ENCODE measurements at regions not wholly inside any gene's neighbourhood (a gene's known extent, or its start where the extent isn't known, plus 50 kb on each side); places are given as distances from the start of the nearest gene placed in this dataset.
"Not testable (repeated sequence)": the region's sequence is repeated elsewhere in the genome, so short reads cannot be mapped to it uniquely, and the experiment has no call there.

GRCh38 chr18:30141506-30141905, 901.0 kb downstream of the DSC3 start:
- H3K9me3 Mint-ChIP-seq: peaks cover 7 to 31% (median 15%) of the 10 kb centered on the region in 5 donors
- H3K36me3 Mint-ChIP-seq; H3K36me3 ChIP-seq (ENCODE audit: insufficient read depth, low read length); H3K27me3 Mint-ChIP-seq; H3K4me3 Mint-ChIP-seq; CTCF ChIA-PET; H3K27ac Mint-ChIP-seq; DNase-seq; H3K4me1 Mint-ChIP-seq; H3K4me3 ChIP-seq (ENCODE audit: low read length); H3K4me1 ChIP-seq (ENCODE audit: insufficient read depth, low read length); H3K9me3 ChIP-seq (ENCODE audit: low read length); POLR2A ChIA-PET; H3K27ac ChIP-seq (ENCODE audit: low read depth, low read length); H3K27me3 ChIP-seq (ENCODE audit: insufficient read depth, low read length, poor library complexity, severe bottlenecking): not testable (repeated sequence)

GRCh38 chr18:30139631-30140287, 902.8 kb downstream of the DSC3 start:
- no peak for DNase-seq
- no peak overlapping the region for H3K4me3 Mint-ChIP-seq
- H3K9me3 ChIP-seq (ENCODE audit: low read length): no peaks in the 10 kb centered on the region
- H3K4me1 ChIP-seq (ENCODE audit: insufficient read depth, low read length): no peaks in the 10 kb centered on the region
- no peaks in the 10 kb centered on the region for H3K4me1 Mint-ChIP-seq
- no peak overlapping the region for H3K27ac ChIP-seq (ENCODE audit: low read depth, low read length)
- peaks cover 0 to 1% (median 0%) of the 10 kb centered on the region in 3 donors for H3K36me3 Mint-ChIP-seq
- no peaks in the 10 kb centered on the region for H3K27me3 ChIP-seq (ENCODE audit: insufficient read depth, low read length, poor library complexity, severe bottlenecking)
- no peaks in the 10 kb centered on the region for H3K36me3 ChIP-seq (ENCODE audit: insufficient read depth, low read length)
- H3K27me3 Mint-ChIP-seq: no peaks in the 10 kb centered on the region
- POLR2A ChIA-PET: no interaction called here
- H3K27ac Mint-ChIP-seq: no peak overlapping the region
- CTCF ChIA-PET: no interaction called here
- no peak overlapping the region for H3K4me3 ChIP-seq (ENCODE audit: low read length)
- H3K9me3 Mint-ChIP-seq: peaks cover 7 to 38% (median 14%) of the 10 kb centered on the region in 5 donors

GRCh38 chr18:30135938-30136337, 906.6 kb downstream of the DSC3 start:
- Histone ChIP-seq H3K27ac (ENCODE audit: low read depth, low read length) (no peak overlapping the region), H3K36me3 (ENCODE audit: insufficient read depth, low read length) (no peaks in the 10 kb centered on the region), H3K27me3 (ENCODE audit: insufficient read depth, low read length, poor library complexity, severe bottlenecking) (no peaks in the 10 kb centered on the region), H3K4me3 (ENCODE audit: low read length) (no peak overlapping the region), H3K9me3 (ENCODE audit: low read length) (no peaks in the 10 kb centered on the region), H3K4me1 (ENCODE audit: insufficient read depth, low read length) (no peaks in the 10 kb centered on the region)
- no peaks in the 10 kb centered on the region for H3K4me1 Mint-ChIP-seq
- no peak overlapping the region for H3K4me3 Mint-ChIP-seq
- no peaks in the 10 kb centered on the region for H3K36me3 Mint-ChIP-seq
- no peaks in the 10 kb centered on the region for H3K27me3 Mint-ChIP-seq
- no peak for DNase-seq
- ChIA-PET POLR2A (no interaction called here), CTCF (no interaction called here)
- H3K27ac Mint-ChIP-seq: no peak overlapping the region
- H3K9me3 Mint-ChIP-seq: peaks cover 8 to 26% (median 10%) of the 10 kb centered on the region in 5 donors

- Histone ChIP-seq H3K9me3 (ENCODE audit: low read length) (no peaks in the 10 kb centered on the region), H3K27me3 (ENCODE audit: insufficient read depth, low read length, poor library complexity, severe bottlenecking) (no peaks in the 10 kb centered on the region), H3K4me1 (ENCODE audit: insufficient read depth, low read length) (no peaks in the 10 kb centered on the region), H3K4me3 (ENCODE audit: low read length) (no peak overlapping the region), H3K36me3 (ENCODE audit: insufficient read depth, low read length) (no peaks in the 10 kb centered on the region), H3K27ac (ENCODE audit: low read depth, low read length) (no peak overlapping the region)
- Mint-ChIP-seq H3K9me3 (peaks cover 6 to 25% (median 13%) of the 10 kb centered on the region in 5 donors), H3K27ac (no peak overlapping the region), H3K4me3 (no peak overlapping the region), H3K27me3 (no peaks in the 10 kb centered on the region), H3K36me3 (no peaks in the 10 kb centered on the region), H3K4me1 (no peaks in the 10 kb centered on the region)
- CTCF ChIA-PET: no interaction called here
- no peak for DNase-seq
- POLR2A ChIA-PET: no interaction called here
Observed at GRCh38 chr18:30134020-30134419, 908.5 kb downstream of the DSC3 start.

- no peak for DNase-seq
- Mint-ChIP-seq H3K9me3 (peaks cover 6 to 35% (median 15%) of the 10 kb centered on the region in 5 donors), H3K36me3 (no peaks in the 10 kb centered on the region), H3K27me3 (no peaks in the 10 kb centered on the region), H3K4me3 (no peak overlapping the region), H3K4me1 (no peaks in the 10 kb centered on the region), H3K27ac (no peak overlapping the region)
- Histone ChIP-seq H3K4me3 (ENCODE audit: low read length) (no peak overlapping the region), H3K36me3 (ENCODE audit: insufficient read depth, low read length) (no peaks in the 10 kb centered on the region), H3K27ac (ENCODE audit: low read depth, low read length) (no peak overlapping the region), H3K9me3 (ENCODE audit: low read length) (no peaks in the 10 kb centered on the region), H3K4me1 (ENCODE audit: insufficient read depth, low read length) (no peaks in the 10 kb centered on the region), H3K27me3 (ENCODE audit: insufficient read depth, low read length, poor library complexity, severe bottlenecking) (no peaks in the 10 kb centered on the region)
- ChIA-PET POLR2A (no interaction called here), CTCF (no interaction called here)
Observed at GRCh38 chr18:30132959-30133358, 909.6 kb downstream of the DSC3 start.

- no peaks in the 10 kb centered on the region for H3K4me1 Mint-ChIP-seq
- no peak overlapping the region for H3K4me3 Mint-ChIP-seq
- no peaks in the 10 kb centered on the region for H3K36me3 ChIP-seq (ENCODE audit: insufficient read depth, low read length)
- H3K9me3 Mint-ChIP-seq: peaks cover 0 to 58% (median 11%) of the 10 kb centered on the region in 5 donors
- H3K9me3 ChIP-seq (ENCODE audit: low read length): no peaks in the 10 kb centered on the region
- H3K4me1 ChIP-seq (ENCODE audit: insufficient read depth, low read length): no peaks in the 10 kb centered on the region
- no peak overlapping the region for H3K4me3 ChIP-seq (ENCODE audit: low read length)
- no peak for DNase-seq
- POLR2A ChIA-PET: no interaction called here
- no peaks in the 10 kb centered on the region for H3K27me3 Mint-ChIP-seq
- no peak overlapping the region for H3K27ac ChIP-seq (ENCODE audit: low read depth, low read length)
- H3K36me3 Mint-ChIP-seq: no peaks in the 10 kb centered on the region
- CTCF ChIA-PET: no interaction called here
- no peaks in the 10 kb centered on the region for H3K27me3 ChIP-seq (ENCODE audit: insufficient read depth, low read length, poor library complexity, severe bottlenecking)
- no peak overlapping the region for H3K27ac Mint-ChIP-seq
Observed at GRCh38 chr18:30121397-30121796, 921.1 kb downstream of the DSC3 start.

GRCh38 chr18:30113454-30113853, 929.1 kb downstream of the DSC3 start:
- H3K4me3 ChIP-seq (ENCODE audit: low read length): no peak overlapping the region
- DNase-seq: no peak
- no peak overlapping the region for H3K27ac Mint-ChIP-seq
- H3K27ac ChIP-seq (ENCODE audit: low read depth, low read length): no peak overlapping the region
- H3K9me3 Mint-ChIP-seq: peaks cover 4 to 46% (median 7%) of the 10 kb centered on the region in 5 donors
- H3K4me1 Mint-ChIP-seq: no peaks in the 10 kb centered on the region
- H3K27me3 Mint-ChIP-seq: no peaks in the 10 kb centered on the region
- ChIA-PET POLR2A (no interaction called here), CTCF (no interaction called here)
- H3K36me3 Mint-ChIP-seq: no peaks in the 10 kb centered on the region
- H3K4me3 Mint-ChIP-seq: no peak overlapping the region
- no peaks in the 10 kb centered on the region for H3K27me3 ChIP-seq (ENCODE audit: insufficient read depth, low read length, poor library complexity, severe bottlenecking)
- H3K36me3 ChIP-seq (ENCODE audit: insufficient read depth, low read length): no peaks in the 10 kb centered on the region
- peaks cover 4% of the 10 kb centered on the region for H3K9me3 ChIP-seq (ENCODE audit: low read length)
- no peaks in the 10 kb centered on the region for H3K4me1 ChIP-seq (ENCODE audit: insufficient read depth, low read length)

- Mint-ChIP-seq H3K9me3 (peaks cover 1 to 28% (median 6%) of the 10 kb centered on the region in 5 donors), H3K36me3 (no peaks in the 10 kb centered on the region), H3K4me3 (no peak overlapping the region), H3K27me3 (no peaks in the 10 kb centered on the region), H3K4me1 (no peaks in the 10 kb centered on the region), H3K27ac (no peak overlapping the region)
- Histone ChIP-seq H3K4me1 (ENCODE audit: insufficient read depth, low read length) (no peaks in the 10 kb centered on the region), H3K9me3 (ENCODE audit: low read length) (peaks cover 4% of the 10 kb centered on the region), H3K27me3 (ENCODE audit: insufficient read depth, low read length, poor library complexity, severe bottlenecking) (no peaks in the 10 kb centered on the region), H3K4me3 (ENCODE audit: low read length) (no peak overlapping the region), H3K36me3 (ENCODE audit: insufficient read depth, low read length) (no peaks in the 10 kb centered on the region), H3K27ac (ENCODE audit: low read depth, low read length) (no peak overlapping the region)
- no peak for DNase-seq
- CTCF ChIA-PET: no interaction called here
- POLR2A ChIA-PET: no interaction called here
Observed at GRCh38 chr18:30106356-30106755, 936.2 kb downstream of the DSC3 start.

- Histone ChIP-seq H3K27me3 (ENCODE audit: insufficient read depth, low read length, poor library complexity, severe bottlenecking) (no peaks in the 10 kb centered on the region), H3K4me3 (ENCODE audit: low read length) (no peak overlapping the region), H3K9me3 (ENCODE audit: low read length) (no peaks in the 10 kb centered on the region), H3K4me1 (ENCODE audit: insufficient read depth, low read length) (no peaks in the 10 kb centered on the region), H3K27ac (ENCODE audit: low read depth, low read length) (no peak overlapping the region), H3K36me3 (ENCODE audit: insufficient read depth, low read length) (no peaks in the 10 kb centered on the region)
- CTCF ChIA-PET: no interaction called here
- H3K4me3 Mint-ChIP-seq: no peak overlapping the region
- no peak overlapping the region for H3K27ac Mint-ChIP-seq
- no peaks in the 10 kb centered on the region for H3K27me3 Mint-ChIP-seq
- peaks cover 0 to 18% (median 2%) of the 10 kb centered on the region in 5 donors for H3K9me3 Mint-ChIP-seq
- DNase-seq: no peak
- H3K36me3 Mint-ChIP-seq: no peaks in the 10 kb centered on the region
- H3K4me1 Mint-ChIP-seq: no peaks in the 10 kb centered on the region
- POLR2A ChIA-PET: no interaction called here
Observed at GRCh38 chr18:30103881-30104280, 938.7 kb downstream of the DSC3 start.

All from CD8-positive, alpha-beta memory T cell (primary cell).